HPDE6-E6E7 (cell line): ENCODE measurements at regions not wholly inside any gene's neighbourhood (a gene's known extent, or its start where the extent isn't known, plus 50 kb on each side); places are given as distances from the start of the nearest gene placed in this dataset.

Experiments used
- DNase-seq: peaks from one replicate; pipeline ENCODE4 v3.0.0; 2011; ENCODE audit warnings: missing footprints; ENCODE audit errors: extremely low spot score

DNA sequence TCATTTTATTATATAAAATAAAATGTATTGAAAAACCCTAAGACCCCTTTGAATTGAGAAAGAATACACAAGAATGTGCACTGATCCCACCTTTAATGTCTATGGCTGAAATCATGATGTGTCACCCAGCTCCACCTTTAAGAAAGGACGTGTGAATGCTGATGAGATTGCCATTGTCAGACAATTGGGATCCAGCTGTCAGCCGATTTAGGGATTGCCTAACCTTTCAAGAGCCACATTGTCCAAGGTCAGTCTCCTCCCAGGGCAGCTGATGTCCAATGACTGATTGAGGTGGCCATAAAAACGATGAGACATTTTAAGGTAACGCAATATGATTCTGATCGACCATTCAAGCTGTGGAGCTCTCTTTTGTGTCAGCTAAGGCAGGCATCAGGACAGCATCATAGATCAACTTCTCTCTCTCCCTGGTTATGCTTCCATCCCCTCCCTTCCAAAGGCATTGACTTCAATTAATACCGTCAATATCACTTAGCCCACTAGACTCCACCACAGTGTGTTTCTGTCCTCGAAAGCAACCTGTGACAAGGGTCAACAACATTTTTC, 1676.4 kb downstream of the PCDH7 start:
- no peak for DNase-seq

DNA sequence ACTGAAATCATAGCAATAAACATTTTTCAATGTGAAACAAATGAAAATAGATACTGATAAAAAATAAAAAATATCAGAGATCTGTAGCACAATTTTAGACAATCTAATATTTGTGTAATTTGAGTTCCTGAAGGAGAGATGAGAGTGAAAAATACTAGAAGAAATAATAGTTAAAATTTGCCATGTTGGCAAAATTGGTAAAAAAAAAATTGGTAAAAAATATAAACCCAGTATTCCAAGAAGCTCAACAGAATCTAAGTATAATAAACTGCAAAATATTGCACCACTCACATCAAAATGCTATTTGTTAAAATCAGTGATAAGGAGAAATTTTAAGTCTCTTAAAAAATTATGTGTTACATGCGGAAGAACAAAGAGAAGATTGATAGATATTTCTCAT, 1680.7 kb downstream of the PCDH7 start:
- DNase-seq, result no peak

DNA sequence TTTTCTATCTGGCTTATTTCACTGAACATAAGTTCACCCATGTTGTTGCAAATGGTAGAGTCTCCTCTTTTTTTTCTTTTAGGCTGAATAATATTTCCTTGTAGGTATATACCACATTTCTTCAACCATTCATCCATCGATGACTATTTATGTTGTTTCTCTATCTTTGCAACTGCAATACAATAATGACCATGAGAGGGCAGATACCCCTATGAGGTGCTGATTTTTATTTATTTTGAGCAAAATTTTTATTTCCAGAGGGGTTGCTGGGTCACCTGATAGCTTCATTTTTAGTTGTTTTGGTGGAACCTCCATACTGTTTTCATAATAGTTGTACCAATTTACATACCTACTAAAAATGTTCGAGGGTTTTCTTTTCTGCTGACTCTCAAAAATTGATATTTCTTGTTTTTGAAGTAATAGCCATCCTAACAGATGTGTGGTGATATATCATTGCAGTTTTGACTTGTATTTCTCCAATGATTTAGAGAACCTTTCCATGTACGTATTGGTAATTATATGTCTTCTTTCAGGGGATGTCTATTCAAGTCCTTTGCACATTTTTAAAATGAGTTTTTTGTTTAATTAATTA, 1697.0 kb downstream of the PCDH7 start:
- DNase-seq, result no peak

DNA sequence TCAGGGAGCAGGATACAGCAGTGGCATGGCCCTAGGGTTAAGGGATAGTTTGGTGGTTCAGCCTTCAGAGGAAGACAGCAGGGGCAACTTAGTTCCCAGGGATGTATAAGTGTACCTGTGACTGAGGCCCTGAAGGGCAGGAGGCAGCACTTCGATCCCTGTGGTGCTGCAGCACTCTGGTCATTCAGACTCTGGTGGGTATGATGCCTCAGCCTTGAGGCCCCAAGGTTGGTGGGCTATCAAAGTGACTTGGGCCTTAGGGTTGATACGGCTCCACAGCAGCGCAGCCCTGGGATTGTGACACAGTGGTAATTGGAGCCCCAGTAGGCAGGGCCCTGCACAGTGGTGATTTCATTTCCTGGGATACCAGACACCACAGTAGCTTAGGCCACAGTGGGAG, 1703.1 kb downstream of the PCDH7 start:
- no peak for DNase-seq

DNA sequence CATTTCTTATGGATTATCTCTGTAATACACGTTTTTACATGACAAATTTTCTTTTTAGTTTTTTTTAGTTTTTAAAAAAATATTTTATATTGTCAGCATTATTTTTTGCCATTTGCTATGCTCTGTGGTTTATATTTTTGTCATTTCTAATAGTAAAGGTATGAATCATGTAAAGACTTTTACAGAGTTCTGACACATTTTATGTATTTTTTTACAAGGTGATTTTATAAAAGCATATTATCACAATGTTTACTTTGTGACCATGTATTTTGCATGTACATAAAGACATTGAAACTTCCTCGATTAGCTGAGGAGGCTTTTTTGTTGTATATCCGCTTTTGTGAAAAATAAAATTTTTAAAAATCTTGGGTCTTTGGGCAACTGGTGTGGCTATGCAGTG, 1705.1 kb downstream of the PCDH7 start:
- no peak for DNase-seq

DNA sequence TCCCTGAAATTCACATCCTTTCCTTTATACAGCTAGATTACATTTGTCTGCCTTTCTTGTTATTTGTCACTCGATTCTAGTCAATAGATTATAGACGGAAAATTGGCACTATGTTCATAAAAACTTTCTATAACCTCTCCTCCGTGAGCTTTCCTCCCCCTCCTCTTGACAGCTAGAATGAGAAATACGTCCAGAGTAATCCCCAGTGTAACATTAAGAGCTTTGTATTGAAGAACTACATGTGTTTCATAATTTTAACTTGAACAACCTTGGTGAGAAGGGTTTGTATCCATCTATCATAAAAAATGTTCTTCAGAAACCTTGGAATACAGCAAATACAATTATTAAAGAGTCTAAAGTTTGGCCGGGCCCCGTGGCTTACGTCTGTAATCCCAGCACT, 1707.4 kb downstream of the PCDH7 start:
- no peak for DNase-seq

DNA sequence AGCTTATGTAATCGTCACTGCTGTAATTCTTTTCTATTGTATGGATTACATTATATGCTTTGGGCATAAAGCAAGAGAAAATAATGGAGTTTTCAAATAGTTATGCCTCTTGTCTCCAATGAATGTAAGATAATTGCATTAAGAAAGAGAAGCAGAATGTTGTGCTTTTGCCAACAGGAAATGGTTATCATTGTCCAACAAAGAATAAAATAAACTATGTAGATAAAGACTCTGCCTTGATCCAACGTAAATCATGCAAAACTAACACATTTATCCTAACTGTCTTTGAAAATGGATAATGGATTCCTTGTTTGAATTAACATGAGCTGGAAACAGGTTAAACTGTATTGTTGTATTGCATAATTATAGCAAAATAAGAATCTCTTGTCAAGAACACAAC, 1709.0 kb downstream of the PCDH7 start:
- no peak for DNase-seq

DNA sequence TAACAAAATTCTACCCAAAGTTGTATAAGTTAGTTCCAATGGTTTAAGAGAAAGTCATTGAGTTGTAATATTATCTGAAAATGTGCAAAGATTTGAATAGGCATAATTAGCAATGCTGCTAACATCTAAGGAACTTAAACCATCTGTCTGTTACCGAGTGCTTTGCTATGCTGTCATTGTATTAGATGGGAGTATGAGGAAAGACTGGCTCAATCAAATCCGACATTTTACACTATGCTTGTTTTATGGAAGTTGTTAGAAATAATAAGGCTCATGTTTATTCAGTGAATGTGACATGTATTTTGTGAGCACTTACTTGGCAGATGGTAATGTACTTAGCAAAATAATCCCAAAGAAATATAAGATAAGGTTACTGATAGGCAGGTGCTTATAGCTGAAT, 1715.1 kb downstream of the PCDH7 start:
- no peak for DNase-seq

DNA sequence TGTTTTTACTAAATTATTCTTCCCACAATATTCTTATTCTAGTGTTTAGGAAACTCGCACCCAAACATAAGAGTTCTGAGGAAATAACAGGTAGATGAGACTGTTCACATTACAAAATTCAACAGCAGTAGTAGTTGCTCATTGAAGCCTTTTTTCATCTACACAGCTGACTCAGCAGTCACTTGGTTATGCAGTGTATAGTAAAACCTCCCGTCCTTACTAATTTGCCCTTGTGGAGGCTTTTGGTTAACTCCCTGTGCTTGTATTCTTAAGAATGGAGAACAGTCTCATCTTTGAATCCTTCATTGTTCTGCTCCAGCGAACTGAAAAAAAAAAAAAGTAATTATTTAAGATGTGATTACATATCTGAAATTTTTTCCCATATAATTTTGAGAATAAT, 1716.6 kb downstream of the PCDH7 start:
- no peak for DNase-seq

DNA sequence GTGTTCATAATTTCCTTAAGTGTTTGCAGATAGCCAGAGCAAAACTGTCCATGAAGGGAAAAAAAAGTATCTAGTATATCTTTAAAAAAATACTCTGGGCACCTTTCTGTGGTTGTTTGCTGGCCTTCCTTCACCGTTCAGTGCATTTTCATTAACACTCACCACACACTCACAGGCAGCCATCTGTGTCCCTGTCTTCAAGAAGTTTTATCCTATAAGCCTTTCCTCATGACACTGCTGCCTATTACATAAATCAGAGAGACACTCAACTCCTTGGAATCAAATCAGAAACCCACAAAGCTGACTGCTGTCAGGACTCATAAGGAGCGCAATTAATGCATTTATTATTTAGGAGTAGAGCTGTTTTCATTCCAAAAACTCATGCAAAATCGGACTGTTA, 1720.2 kb downstream of the PCDH7 start:
- no peak for DNase-seq

DNA sequence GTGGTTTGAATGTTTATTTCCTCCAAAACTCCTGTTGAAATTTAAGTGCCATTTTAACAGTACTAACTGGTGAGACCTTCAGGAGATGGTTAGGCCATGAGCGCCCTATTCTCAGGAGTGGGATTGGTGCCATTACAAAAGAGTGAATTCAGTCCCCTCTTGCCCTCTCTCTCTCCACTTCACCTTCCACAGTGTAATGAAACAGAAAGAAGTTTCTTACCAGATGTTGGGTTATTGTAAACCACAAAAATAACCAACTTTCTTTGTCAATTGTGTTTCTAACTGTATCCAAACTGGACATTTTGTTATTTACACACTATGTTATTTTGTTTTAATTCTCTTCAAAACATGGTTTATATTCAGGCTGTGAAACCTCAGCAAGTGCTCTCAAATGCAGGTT, 1734.3 kb downstream of the PCDH7 start:
- DNase-seq, result no peak

DNA sequence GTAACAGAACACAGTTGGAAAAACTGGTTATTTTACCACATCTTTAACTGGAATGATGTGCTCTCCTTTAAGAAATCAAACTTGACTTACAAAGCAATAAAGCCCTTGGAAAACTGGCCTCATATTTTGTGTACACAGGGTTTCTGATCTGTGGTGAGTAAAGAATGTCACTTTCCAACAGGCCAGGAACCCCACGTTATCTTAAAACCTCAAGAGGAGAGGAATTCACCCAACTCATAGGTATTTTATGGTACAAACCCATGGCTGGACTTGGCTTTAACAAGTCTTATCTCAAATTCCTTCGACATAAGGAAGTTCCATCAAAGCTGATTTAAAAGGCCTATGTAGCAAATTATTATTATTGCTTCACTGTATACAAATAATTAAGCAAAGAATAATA, 1735.1 kb downstream of the PCDH7 start:
- no peak for DNase-seq

DNA sequence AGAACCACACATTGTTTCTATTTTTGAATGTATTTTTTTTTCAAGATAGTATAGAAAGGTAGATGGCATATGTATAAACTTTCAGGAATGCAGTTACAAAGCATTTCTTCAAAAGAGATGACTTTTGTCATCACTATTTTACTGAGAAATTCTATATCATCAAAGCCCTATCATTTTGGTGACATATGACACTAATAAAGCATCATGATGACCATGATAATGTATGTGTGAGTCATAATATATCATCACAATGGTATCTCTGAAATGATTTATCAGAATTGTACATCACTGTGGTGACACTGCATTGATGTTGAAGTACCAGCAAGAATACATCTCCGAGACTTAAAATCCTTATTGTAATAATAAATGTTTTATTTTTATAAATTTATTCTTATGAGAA, 1740.8 kb downstream of the PCDH7 start:
- DNase-seq, result no peak

DNA sequence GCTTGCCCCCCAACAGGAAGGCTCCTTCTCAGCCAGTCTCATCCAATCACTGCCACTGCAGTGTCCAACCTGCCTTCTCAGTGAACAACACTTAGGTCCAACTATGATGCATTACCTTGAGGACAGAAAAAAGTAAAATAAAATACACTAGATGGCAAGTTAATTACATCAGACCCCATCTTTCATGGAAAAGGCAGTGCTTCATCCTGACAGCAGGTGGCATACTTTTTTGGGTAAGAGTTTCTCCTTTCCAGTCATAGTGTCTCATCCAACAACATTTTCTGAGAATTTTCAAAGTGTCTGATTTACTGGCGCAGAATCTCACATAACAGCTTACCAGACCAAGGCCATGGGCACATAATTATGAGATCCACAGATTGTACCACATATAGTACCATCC, 1742.8 kb downstream of the PCDH7 start:
- DNase-seq, result peak; percentile 2

DNA sequence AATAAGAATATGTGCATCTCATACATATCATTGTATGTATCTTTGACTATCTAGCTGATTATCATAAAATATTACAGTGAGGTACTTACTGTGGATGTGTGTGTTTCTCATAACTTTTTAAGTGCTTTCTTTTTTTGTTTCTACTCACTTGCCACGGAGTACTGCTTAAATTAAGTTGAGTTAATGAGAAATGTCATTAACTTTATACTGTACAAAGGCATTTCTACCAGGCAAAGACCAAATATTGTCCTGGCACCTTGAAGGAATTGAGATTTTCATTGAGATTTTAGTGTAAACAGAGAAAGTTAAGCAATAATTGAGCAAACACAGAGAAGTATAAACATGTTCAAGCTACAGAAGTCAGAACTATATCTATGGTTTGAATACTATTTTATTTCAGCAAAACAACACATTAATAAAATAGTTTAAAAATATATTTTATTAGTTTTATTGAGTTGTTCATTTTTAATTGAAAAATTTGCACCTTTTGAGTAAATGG, 1750.0 kb downstream of the PCDH7 start:
- no peak for DNase-seq

DNA sequence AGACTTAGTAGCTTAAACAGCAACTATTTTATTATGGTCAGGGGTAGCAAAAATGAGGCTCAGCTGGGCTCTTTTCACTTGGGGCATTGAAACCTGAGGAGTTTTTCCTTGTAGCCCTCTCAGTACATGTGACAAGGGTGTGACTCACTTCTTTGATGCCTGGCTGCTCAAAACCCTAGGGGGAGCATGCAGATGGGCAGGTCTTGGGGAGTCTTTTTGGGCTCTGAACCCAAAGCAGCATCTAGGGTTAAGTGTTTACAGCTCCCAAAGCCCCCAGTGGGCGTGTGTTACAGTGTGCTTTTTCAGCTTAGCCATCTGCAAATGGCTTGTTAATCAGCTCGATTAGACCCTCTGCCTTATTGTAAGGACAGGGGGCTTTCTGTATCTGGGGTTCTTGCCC, 1752.7 kb downstream of the PCDH7 start:
- peak; percentile 2 for DNase-seq

DNA sequence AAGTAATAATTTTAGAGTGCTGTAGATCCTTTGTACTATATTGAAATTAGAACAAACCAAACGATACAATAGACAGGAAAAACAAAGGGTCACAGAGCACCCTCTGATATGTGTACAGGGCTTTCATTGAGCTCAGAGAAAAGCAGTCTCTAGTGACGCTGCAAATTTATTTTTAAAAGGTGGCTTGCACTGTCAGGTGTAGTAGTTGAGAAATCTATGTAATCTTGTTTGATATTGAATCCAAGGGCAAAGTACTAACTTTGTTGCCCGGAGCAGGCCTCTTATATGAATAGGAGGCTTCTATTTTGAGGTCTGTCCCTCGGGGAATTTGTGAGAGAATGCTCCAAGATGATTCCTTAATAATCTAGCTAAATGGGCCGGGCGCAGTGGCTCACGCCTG, 1755.5 kb downstream of the PCDH7 start:
- DNase-seq, result no peak

DNA sequence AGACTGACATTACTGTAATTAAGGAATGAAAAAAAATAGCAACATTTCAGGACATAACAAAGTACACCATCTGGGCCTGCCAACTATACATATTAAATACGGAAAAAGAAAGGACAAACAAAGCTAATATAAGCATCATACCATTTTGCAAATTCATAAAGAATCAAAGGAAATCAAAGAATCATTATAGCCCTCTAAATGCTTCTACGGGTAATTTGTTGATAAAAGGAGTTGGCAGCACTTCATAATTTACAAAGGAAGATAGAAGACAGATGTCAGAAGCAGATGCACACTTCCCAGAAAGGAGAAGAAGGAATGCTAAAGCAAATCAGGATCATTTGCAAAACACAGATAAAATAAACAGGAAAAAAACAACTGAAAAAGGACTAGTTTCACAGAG, 1757.3 kb downstream of the PCDH7 start:
- no peak for DNase-seq

DNA sequence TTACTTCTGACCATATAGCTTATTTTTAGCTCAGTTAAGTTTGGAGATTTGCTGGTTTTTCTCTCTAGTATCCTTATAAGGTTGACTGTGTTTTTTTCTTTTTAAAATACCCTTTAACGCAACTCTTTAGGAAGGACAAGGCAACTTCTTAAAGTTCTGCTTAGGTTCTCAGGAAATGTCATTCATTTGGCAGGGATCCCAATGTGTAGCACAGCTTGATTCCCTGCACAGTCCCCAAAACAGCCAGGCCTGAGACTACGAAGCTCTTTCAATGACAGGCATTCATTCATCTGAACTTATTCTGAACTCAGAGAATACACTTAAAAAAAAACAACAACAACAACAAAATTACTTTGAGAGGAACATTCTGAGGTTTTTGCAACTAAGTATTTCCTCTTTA, 1765.8 kb downstream of the PCDH7 start:
- no peak for DNase-seq

DNA sequence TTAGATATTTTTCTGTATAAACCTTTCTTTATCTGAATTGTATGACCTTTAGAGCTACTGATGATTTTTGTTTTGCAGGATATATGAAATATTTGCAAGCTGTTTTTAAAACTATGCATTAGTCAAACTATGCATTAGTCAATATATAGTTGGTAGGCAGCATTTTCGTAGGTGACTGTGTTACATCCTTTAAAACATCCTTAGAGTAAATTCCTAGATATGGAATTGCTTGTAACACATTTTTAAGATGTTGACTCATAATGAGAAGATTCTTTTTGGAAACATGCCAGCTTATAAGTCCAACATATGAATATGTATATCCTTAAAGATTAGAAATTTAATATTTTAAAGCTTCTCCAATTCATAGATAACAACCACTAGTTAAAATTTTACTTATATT, 1768.5 kb downstream of the PCDH7 start:
- no peak for DNase-seq

DNA sequence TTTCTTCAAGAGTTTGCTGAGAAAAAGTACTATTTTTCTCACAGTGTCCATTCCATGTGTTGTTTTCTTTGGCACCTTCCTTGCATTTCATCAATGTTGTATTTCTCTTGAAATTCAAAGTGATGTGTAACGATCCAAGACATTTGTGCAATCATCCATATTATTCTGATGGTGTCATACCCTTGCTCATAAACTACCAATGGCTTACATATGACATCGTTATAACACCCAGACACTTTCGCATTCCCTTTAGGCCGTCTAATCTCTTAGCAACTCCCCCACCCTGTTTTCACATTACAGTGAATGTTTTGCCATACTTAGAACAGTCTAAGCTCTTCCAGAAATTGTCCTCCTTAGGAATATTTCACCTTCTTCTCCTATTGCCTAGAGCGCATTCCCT, 1779.0 kb downstream of the PCDH7 start:
- DNase-seq, result no peak

DNA sequence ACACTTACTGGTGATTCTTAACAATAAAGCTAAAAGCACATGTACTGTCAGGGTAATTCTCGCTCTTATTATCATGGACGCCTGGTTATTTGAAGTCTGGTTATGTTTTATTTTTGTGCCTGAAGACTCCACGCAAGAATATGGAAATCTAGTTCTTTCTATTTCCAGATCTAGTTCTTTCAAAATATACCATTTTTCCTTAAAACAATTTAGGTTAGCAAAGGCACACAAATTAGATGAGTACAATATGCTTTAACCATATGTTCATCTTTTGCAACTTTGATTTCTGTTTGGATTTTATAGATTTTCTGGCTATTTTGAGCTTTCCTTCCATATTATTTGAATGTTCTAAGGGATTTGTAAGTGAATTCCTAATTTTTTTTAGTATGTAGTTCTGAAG, 1783.1 kb downstream of the PCDH7 start:
- DNase-seq, result no peak

DNA sequence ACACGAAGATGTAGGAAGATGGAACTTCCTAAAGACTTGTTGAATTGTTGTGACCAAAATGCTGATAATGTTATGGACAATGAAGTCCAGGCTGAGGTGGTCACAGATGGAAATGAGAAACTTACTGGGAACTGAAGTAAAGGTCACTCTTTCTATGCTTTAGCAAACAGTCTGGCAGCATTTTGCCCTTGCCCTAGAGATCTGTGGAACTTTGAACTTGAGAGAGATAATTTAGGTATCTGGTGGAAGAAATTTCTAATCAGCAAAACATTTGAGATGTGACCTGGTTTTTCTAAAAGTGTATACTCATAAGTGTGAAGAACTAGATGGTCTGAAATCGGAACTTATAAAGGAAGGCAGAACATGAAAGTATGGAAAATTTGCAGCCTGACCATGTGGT, 1785.9 kb downstream of the PCDH7 start:
- DNase-seq, result no peak

DNA sequence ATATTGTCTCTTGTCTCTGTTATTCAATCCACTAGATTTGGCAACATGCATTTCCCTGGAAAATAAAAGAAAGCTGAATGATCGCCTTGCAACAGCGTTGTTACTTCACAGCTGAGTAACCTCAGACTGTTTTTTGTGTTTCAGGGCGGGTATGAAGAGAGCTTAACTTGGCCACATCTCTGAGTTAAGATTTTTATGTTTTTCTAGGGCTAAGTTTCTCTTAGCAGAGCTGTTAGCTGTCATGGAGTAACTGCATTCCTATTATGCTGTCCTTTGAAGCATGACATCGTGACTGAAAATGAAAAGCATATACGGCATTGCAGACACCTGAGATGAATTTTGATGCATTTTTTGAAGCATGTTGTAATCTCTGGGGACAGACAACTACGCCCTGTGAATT, 1798.9 kb downstream of the PCDH7 start:
- no peak for DNase-seq
